ENCODE measurements at regions not wholly inside any gene's neighbourhood (a gene's known extent, or its start where the extent isn't known, plus 50 kb on each side); places are given as distances from the start of the nearest gene placed in this dataset.

DNA sequence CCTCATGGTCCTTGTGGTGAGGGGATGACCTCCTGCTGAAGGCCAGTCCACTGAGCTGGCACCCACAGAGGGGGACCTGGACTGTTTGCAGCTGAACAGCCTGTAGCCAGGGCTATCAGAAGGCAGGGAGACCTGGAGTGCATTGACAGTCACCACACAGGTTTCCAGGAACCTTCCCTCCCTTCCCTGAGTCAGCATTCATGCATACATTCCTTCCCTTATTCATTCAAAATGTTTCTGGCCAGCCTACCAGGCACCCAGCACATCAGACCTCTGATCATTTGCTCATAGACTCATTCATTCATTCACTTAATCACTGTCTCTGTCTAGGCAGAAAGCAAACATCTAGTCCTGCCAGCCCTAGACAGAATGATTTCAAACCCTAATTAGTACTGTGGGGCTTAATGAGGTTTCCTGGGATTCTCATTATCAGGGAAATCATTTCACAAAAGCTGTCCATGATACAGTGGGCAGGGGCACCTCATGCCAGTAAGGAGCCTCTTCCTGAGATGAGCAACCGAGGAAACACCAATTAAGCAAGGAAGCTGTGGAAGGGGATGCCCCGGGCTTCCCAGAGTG, 110.1 kb upstream of the PPP1R26 start:
- no peaks in the 10 kb centered on the region for H3K27me3 ChIP-seq (ENCODE audit: control insufficient read depth, insufficient read depth, low read length)
- H3K4me1 ChIP-seq (ENCODE audit: control insufficient read depth, insufficient read depth, low read length): no peaks in the 10 kb centered on the region
- no peak overlapping the region for H3K56ac ChIP-seq (ENCODE audit: extremely low read depth, insufficient read depth, low read length)
- H4K5ac ChIP-seq (ENCODE audit: low read depth, low read length): no peak overlapping the region
- no peak overlapping the region for H3K4me2 ChIP-seq (ENCODE audit: low read depth, low read length)
- intact Hi-C loops (cut with micrococcal nuclease): no loop called here
- ChIA-PET POLR2A (ENCODE audit: unreplicated experiment) (no interaction called here), CTCF (no interaction called here)
- no peaks in the 10 kb centered on the region for H3K79me1 ChIP-seq (ENCODE audit: low read depth in 1 of 2, low read length in 2 of 2)
- no peaks in the 10 kb centered on the region for H3K36me3 ChIP-seq (ENCODE audit: control insufficient read depth, insufficient read depth, low read length)
- dilution Hi-C loops (cut with HindIII; ENCODE audit: low sequenced_read_pairs, unreplicated experiment): no loop called here
- peaks cover 5% of the 10 kb centered on the region; the same call in 1 of the 2 replicates for H3K9me3 ChIP-seq (ENCODE audit: control insufficient read depth, insufficient read depth, low read length)
- H3K9ac ChIP-seq (ENCODE audit: low read depth, low read length): no peak overlapping the region
- no peak for TF ChIP-seq RFX5 (IDR thresholded peaks at IDR 0.05; ENCODE audit: low read depth, low read length)
- TF ChIP-seq SMC3 (IDR thresholded peaks at IDR 0.05; ENCODE audit: low read depth, low read length): no peak
- 0 out of 2 replicates have a peak, but pooled peaks have one; percentile 8 for TF ChIP-seq MAFK (IDR thresholded peaks at IDR 0.05; ENCODE audit: low read depth, low read length)
- TF ChIP-seq, protein P1, sequence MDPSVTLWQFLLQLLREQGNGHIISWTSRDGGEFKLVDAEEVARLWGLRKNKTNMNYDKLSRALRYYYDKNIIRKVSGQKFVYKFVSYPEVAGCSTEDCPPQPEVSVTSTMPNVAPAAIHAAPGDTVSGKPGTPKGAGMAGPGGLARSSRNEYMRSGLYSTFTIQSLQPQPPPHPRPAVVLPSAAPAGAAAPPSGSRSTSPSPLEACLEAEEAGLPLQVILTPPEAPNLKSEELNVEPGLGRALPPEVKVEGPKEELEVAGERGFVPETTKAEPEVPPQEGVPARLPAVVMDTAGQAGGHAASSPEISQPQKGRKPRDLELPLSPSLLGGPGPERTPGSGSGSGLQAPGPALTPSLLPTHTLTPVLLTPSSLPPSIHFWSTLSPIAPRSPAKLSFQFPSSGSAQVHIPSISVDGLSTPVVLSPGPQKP (IDR thresholded peaks at IDR 0.05; ENCODE audit: borderline replicate concordance, low read depth, low read length): no peak
- no peak for TF ChIP-seq RAD21 (IDR thresholded peaks at IDR 0.05; ENCODE audit: low read length)
- no peak overlapping the region for H3K23ac ChIP-seq (ENCODE audit: low read depth, low read length)
- ATAC-seq (ENCODE audit: low read depth): no peak
- H3K9me1 ChIP-seq (ENCODE audit: insufficient read depth, low read length): no peaks in the 10 kb centered on the region
- H2BK5ac ChIP-seq (ENCODE audit: low read depth, low read length, poor library complexity, severe bottlenecking): no peak overlapping the region
- H3K14ac ChIP-seq (replicated peaks; ENCODE audit: low read depth, low read length): no peak overlapping the region
- no peak overlapping the region for H3K18ac ChIP-seq (ENCODE audit: low read depth, low read length)
- H4K8ac ChIP-seq (ENCODE audit: low read depth in 2 of 2, low read length in 2 of 2): no peak overlapping the region
- no peak overlapping the region for H2AFZ ChIP-seq (replicated peaks; ENCODE audit: low read length, poor library complexity)
- H2BK120ac ChIP-seq (ENCODE audit: low read depth, low read length): no peak overlapping the region
- in situ Hi-C loops (cut with MboI; ENCODE audit: low sequenced_read_pairs): no loop called here
- H4K91ac ChIP-seq (ENCODE audit: insufficient read depth, low read depth, low read length): no peak overlapping the region
- no peak overlapping the region for H3K27ac ChIP-seq (ENCODE audit: insufficient read depth, low read length)
- no peak overlapping the region for H2AK5ac ChIP-seq (ENCODE audit: low read depth, low read length)
- no peaks in the 10 kb centered on the region for H4K20me1 ChIP-seq (ENCODE audit: insufficient read depth, low read length)
- BruUV-seq (replicated peaks): no TSS peak
- H2AK9ac ChIP-seq (replicated peaks; ENCODE audit: low read depth, low read length, poor library complexity): no peak overlapping the region
- H3K4me3 ChIP-seq (ENCODE audit: insufficient read depth, low read depth, low read length): no peak overlapping the region
- no peak overlapping the region for H3K4ac ChIP-seq (ENCODE audit: low read depth, low read length)
- H2BK15ac ChIP-seq (ENCODE audit: low read depth, low read length): no peak overlapping the region
- WGBS, 2 experiments (ENCODE audit: extremely low coverage in 2 of 2, insufficient read length in 1 of 2): 58% methylated on average over 2 of the region's 2 CpGs; no CpG with 5 or more reads in 1 of the 2 experiments
- no peak overlapping the region for H2BK20ac ChIP-seq (ENCODE audit: low read depth, low read length)
- DNase-seq: no peak

All from IMR-90 (cell line).